ENCODE measurements at regions not wholly inside any gene's neighbourhood (a gene's known extent, or its start where the extent isn't known, plus 50 kb on each side); places are given as distances from the start of the nearest gene placed in this dataset.
"Not testable (repeated sequence)": the region's sequence is repeated elsewhere in the genome, so short reads cannot be mapped to it uniquely, and the experiment has no call there.

GRCh38 chr7:84941936-84942335 is 244.9 kb downstream of the SEMA3D start:
- ChIA-PET CTCF (no interaction called here), POLR2A (no interaction called here)

- POLR2A ChIA-PET: no interaction called here
- CTCF ChIA-PET: no interaction called here
These were observed 245.6 kb downstream of the SEMA3D start for GRCh38 chr7:84941291-84941690.

GRCh38 chr7:84939888-84940287 is 247.0 kb downstream of the SEMA3D start:
- POLR2A ChIA-PET: no interaction called here
- CTCF ChIA-PET: no interaction called here

GRCh38 chr7:84939442-84939841 is 247.4 kb downstream of the SEMA3D start:
- ChIA-PET CTCF (no interaction called here), POLR2A (no interaction called here)

GRCh38 chr7:84924353-84924752 is 262.5 kb downstream of the SEMA3D start:
- ChIA-PET POLR2A (no interaction called here), CTCF (no interaction called here)

- ChIA-PET CTCF (no interaction called here), POLR2A (no interaction called here)
These were observed 263.5 kb downstream of the SEMA3D start for GRCh38 chr7:84923348-84923747.

- CTCF ChIA-PET: no interaction called here
- POLR2A ChIA-PET: no interaction called here
These were observed 265.7 kb downstream of the SEMA3D start for GRCh38 chr7:84921154-84921553.

GRCh38 chr7:84916973-84917372 is 269.9 kb downstream of the SEMA3D start:
- CTCF ChIA-PET, POLR2A ChIA-PET: not testable (repeated sequence)

- ChIA-PET CTCF (no interaction called here), POLR2A (no interaction called here)
These were observed 270.7 kb downstream of the SEMA3D start for GRCh38 chr7:84916161-84916560.

GRCh38 chr7:84914598-84914997 is 272.3 kb downstream of the SEMA3D start:
- POLR2A ChIA-PET: no interaction called here
- CTCF ChIA-PET: no interaction called here

GRCh38 chr7:84913731-84914130 is 273.1 kb downstream of the SEMA3D start:
- CTCF ChIA-PET: no interaction called here

GRCh38 chr7:84912993-84913635 is 273.7 kb downstream of the SEMA3D start:
- CTCF ChIA-PET: no interaction called here
- POLR2A ChIA-PET: no interaction called here

More at GRCh38 chr7:84913731-84914130, 273.1 kb downstream of the SEMA3D start:
- POLR2A ChIA-PET: no interaction called here

- CTCF ChIA-PET: no interaction called here
- POLR2A ChIA-PET: no interaction called here
These were observed 274.3 kb downstream of the SEMA3D start for GRCh38 chr7:84912537-84912936.

GRCh38 chr7:84912018-84912417 is 274.8 kb downstream of the SEMA3D start:
- POLR2A ChIA-PET: no interaction called here
- CTCF ChIA-PET: no interaction called here

- CTCF ChIA-PET: no interaction called here
- POLR2A ChIA-PET: no interaction called here
These were observed 275.8 kb downstream of the SEMA3D start for GRCh38 chr7:84911077-84911476.

- CTCF ChIA-PET, POLR2A ChIA-PET: not testable (repeated sequence)
These were observed 276.5 kb downstream of the SEMA3D start for GRCh38 chr7:84910322-84910721.

GRCh38 chr7:84908196-84908793 is 278.6 kb downstream of the SEMA3D start:
- ChIA-PET POLR2A (no interaction called here), CTCF (no interaction called here)

GRCh38 chr7:84906889-84907288 is 280.0 kb downstream of the SEMA3D start:
- ChIA-PET CTCF (no interaction called here), POLR2A (no interaction called here)

- ChIA-PET CTCF (no interaction called here), POLR2A (no interaction called here)
These were observed 282.3 kb downstream of the SEMA3D start for GRCh38 chr7:84904561-84904960.

- ChIA-PET POLR2A (no interaction called here), CTCF (no interaction called here)
These were observed 285.5 kb downstream of the SEMA3D start for GRCh38 chr7:84901366-84901765.

GRCh38 chr7:84900215-84900614 is 286.6 kb downstream of the SEMA3D start:
- ChIA-PET POLR2A (no interaction called here), CTCF (no interaction called here)

- ChIA-PET POLR2A (no interaction called here), CTCF (no interaction called here)
These were observed 291.3 kb downstream of the SEMA3D start for GRCh38 chr7:84895563-84895962.

GRCh38 chr7:84883570-84883969 is 303.3 kb downstream of the SEMA3D start:
- POLR2A ChIA-PET, CTCF ChIA-PET: not testable (repeated sequence)

Measured in activated CD8-positive, alpha-beta memory T cell treated with anti-CD3 and anti-CD28 coated beads for 36 hours (primary cell).